RWPE2 (cell line): ENCODE measurements at regions not wholly inside any gene's neighbourhood (a gene's known extent, or its start where the extent isn't known, plus 50 kb on each side); places are given as distances from the start of the nearest gene placed in this dataset.

ENCODE experiments used
- ATAC-seq: fragments of 200-7000 bp; cut with Tn5 transposase; 3 replicates; pipeline ENCODE4 v1.9.1; 2021; ENCODE audit warnings: low read depth
- DNase-seq: peaks from one replicate; pipeline ENCODE4 v3.0.0-alpha.2; 2020; ENCODE audit warnings: low spot score
- H3K27ac ChIP-seq: fragments of 450-650 bp; 2 replicates; pipeline ENCODE4 v1.5.1; 2017; ENCODE audit warnings: mild to moderate bottlenecking; ENCODE audit not compliant: poor library complexity, severe bottlenecking
- H3K27me3 ChIP-seq: fragments of 250-450 bp; sonication (Bioruptor Pico); 2 replicates; pipeline ENCODE4 v1.5.1; 2021; ENCODE audit warnings: mild to moderate bottlenecking, moderate library complexity; ENCODE audit not compliant: insufficient read depth, poor library complexity, severe bottlenecking
- H3K36me3 ChIP-seq: fragments of 250-450 bp; sonication (Bioruptor Pico); 2 replicates; pipeline ENCODE4 v1.5.1; 2020; ENCODE audit warnings: low read depth, mild to moderate bottlenecking, moderate library complexity
- H3K4me1 ChIP-seq: fragments of 250-450 bp; sonication (Bioruptor Pico); 2 replicates; pipeline ENCODE4 v1.5.1; 2021; ENCODE audit warnings: mild to moderate bottlenecking, moderate library complexity; ENCODE audit not compliant: insufficient read depth, poor library complexity, severe bottlenecking
- H3K4me3 ChIP-seq: fragments of 250-450 bp; sonication (Bioruptor Pico); 2 replicates; pipeline ENCODE4 v1.5.1; 2021; ENCODE audit warnings: mild to moderate bottlenecking, moderate library complexity; ENCODE audit not compliant: severe bottlenecking
- H3K9me3 ChIP-seq: fragments of 250-450 bp; sonication (Bioruptor Pico); 2 replicates; pipeline ENCODE4 v1.5.1; 2021; ENCODE audit warnings: mild to moderate bottlenecking, moderate library complexity; ENCODE audit not compliant: severe bottlenecking
- CTCF ChIP-seq: fragments of 450-650 bp; IDR thresholded peaks from one replicate; pipeline ENCODE4 v1.5.1; 2017; ENCODE audit warnings: mild to moderate bottlenecking, moderate library complexity; ENCODE audit not compliant: poor library complexity, severe bottlenecking

- Histone ChIP-seq H3K27me3 (no peaks in the 10 kb centered on the region), H3K9me3 (no peaks in the 10 kb centered on the region), H3K4me3 (no peak overlapping the region), H3K27ac (no peak overlapping the region), H3K4me1 (no peaks in the 10 kb centered on the region), H3K36me3 (no peaks in the 10 kb centered on the region)
- DNase-seq, result no peak
- no peak for ATAC-seq
- no peak for TF ChIP-seq CTCF
Observed at GRCh38 chr11:107071129-107071528, 52.9 kb upstream of the GUCY1A2 start.
